Loucy (cell line): ENCODE measurements at regions not wholly inside any gene's neighbourhood (a gene's known extent, or its start where the extent isn't known, plus 50 kb on each side); places are given as distances from the start of the nearest gene placed in this dataset.

Source experiments
- EZH2phosphoT487 ChIP-seq: fragments of 200-600 bp; IDR thresholded peaks from 2 replicates; pipeline ENCODE4 v1.6.1; 2018; ENCODE audit warnings: antibody characterized with exemption, mild to moderate bottlenecking, moderate library complexity, borderline replicate concordance
- TF ChIP-seq, protein P1 (sequence below): fragments of 200-600 bp; sonication (generic); conservative IDR thresholded peaks from 2 replicates; pipeline ENCODE4 v1.5.1; 2014; ENCODE audit warnings: mild to moderate bottlenecking, antibody characterized with exemption, low read length

DNA sequence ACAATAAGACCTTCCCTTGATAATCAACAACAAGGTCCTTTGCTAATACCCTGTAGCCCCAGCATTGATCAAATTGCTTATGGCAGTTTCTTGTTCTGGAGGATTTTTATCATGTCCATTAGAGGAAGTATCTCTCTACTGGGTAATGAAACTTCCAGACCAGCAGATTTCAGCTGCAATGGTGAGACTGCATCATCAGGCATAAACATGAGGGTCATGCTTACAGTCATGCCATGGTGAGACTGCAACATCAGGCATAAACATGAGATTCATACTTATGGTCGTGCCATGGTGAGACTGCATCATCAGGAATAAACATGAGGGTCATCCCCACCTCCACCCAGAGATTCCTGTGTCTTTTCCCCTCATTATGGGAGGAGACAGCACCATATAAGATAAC, 129.0 kb upstream of the LIPC start:
- no peak for TF ChIP-seq EZH2phosphoT487
- TF ChIP-seq, protein P1, sequence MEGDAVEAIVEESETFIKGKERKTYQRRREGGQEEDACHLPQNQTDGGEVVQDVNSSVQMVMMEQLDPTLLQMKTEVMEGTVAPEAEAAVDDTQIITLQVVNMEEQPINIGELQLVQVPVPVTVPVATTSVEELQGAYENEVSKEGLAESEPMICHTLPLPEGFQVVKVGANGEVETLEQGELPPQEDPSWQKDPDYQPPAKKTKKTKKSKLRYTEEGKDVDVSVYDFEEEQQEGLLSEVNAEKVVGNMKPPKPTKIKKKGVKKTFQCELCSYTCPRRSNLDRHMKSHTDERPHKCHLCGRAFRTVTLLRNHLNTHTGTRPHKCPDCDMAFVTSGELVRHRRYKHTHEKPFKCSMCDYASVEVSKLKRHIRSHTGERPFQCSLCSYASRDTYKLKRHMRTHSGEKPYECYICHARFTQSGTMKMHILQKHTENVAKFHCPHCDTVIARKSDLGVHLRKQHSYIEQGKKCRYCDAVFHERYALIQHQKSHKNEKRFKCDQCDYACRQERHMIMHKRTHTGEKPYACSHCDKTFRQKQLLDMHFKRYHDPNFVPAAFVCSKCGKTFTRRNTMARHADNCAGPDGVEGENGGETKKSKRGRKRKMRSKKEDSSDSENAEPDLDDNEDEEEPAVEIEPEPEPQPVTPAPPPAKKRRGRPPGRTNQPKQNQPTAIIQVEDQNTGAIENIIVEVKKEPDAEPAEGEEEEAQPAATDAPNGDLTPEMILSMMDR, result no peak
